Urinary bladder (tissue), 3 donors: ENCODE measurements at regions not wholly inside any gene's neighbourhood (a gene's known extent, or its start where the extent isn't known, plus 50 kb on each side); places are given as distances from the start of the nearest gene placed in this dataset.

Source experiments
- DNase-seq: peaks from one replicate; pipeline ENCODE4 v3.0.0-alpha.2; 2015; ENCODE audit errors: extremely low spot score
- H3K27ac ChIP-seq: one replicate; pipeline ENCODE4 v1.5.1; 2013; ENCODE audit warnings: low read depth, mild to moderate bottlenecking, moderate library complexity
- H3K36me3 ChIP-seq: one replicate; pipeline ENCODE4 v1.6.1; 2013; ENCODE audit warnings: mild to moderate bottlenecking, moderate library complexity; ENCODE audit not compliant: insufficient read depth
- H3K4me1 ChIP-seq: one replicate; pipeline ENCODE4 v1.6.1; 2013; ENCODE audit warnings: mild to moderate bottlenecking, moderate library complexity; ENCODE audit not compliant: insufficient read depth
- H3K4me3 ChIP-seq: one replicate; pipeline ENCODE4 v1.5.1; 2013; ENCODE audit warnings: low read depth, low read length
- WGBS: extraction: QIAGEN DNeasy Blood & Tissue Kit; methylation state at CpG from one replicate; pipeline ENCODE4 v1.1.7; 2013; 5-methylcytosine and 5-hydroxymethylcytosine counted together
- donor health status: healthy with polysubstance abuse.
- donor health status: healthy.

DNA sequence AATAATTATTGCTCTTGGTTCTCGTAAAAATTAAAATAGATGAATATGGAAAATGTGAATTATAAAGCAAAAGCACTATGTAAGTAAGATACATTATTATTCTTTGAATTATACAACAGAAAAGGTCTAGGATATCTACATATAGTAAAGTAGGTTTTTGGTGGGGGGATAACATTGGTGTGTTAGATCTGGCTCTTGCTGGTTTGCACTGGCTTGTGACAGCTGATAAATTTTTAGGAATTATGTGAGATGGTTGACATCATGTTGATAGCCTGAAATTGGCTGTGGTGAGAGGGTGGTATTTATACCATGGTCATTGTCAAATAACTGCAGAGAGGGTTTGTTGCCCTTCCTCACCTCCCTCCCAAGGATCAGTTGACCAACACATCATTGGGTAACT, 50.7 kb upstream of the BTG1 start:
- no peak for DNase-seq
- Histone ChIP-seq H3K4me1 (no peaks in the 10 kb centered on the region), H3K36me3 (no peaks in the 10 kb centered on the region), H3K27ac (no peak overlapping the region), H3K4me3 (no peak overlapping the region)
- 98% methylated on average over 1 of the region's 1 CpG for WGBS
